Left ventricle myocardium inferior (tissue), 1 donor: ENCODE measurements at regions not wholly inside any gene's neighbourhood (a gene's known extent, or its start where the extent isn't known, plus 50 kb on each side); places are given as distances from the start of the nearest gene placed in this dataset.

Source experiments
- DNase-seq: peaks from one replicate; pipeline ENCODE4 v3.0.0-alpha.2; 2020
- H3K27ac ChIP-seq: fragments of 200-600 bp; replicated peaks from 2 replicates; pipeline ENCODE4 v1.8.0; 2021
- H3K27me3 ChIP-seq: fragments of 200-600 bp; 2 replicates; pipeline ENCODE4 v1.8.0; 2021; ENCODE audit warnings: low read depth
- H3K36me3 ChIP-seq: fragments of 200-600 bp; 2 replicates; pipeline ENCODE4 v1.8.0; 2021
- H3K4me1 ChIP-seq: fragments of 200-600 bp; 2 replicates; pipeline ENCODE4 v1.8.0; 2021
- H3K4me3 ChIP-seq: fragments of 200-600 bp; 2 replicates; pipeline ENCODE4 v1.8.0; 2021; ENCODE audit warnings: mild to moderate bottlenecking, moderate library complexity
- H3K9me3 ChIP-seq: fragments of 200-600 bp; replicated peaks from 2 replicates; pipeline ENCODE4 v1.8.0; 2021
- CTCF ChIP-seq: fragments of 200-600 bp; IDR thresholded peaks from 2 replicates; pipeline ENCODE4 v1.8.0; 2021; ENCODE audit warnings: antibody characterized with exemption, mild to moderate bottlenecking, borderline replicate concordance
- intact Hi-C: fragments of 100-400 bp; cut with micrococcal nuclease; formaldehyde crosslinking; loops from one replicate; pipeline ENCODE4 v1.11.0; 2022
- donor health status: DM: no; HTN: yes; CAD: no; lungs with severe emphysema.

- no peak overlapping the region for H3K4me3 ChIP-seq
- intact Hi-C loops, result no loop called here
- H3K27ac ChIP-seq, result no peak overlapping the region
- H3K9me3 ChIP-seq, result no peaks in the 10 kb centered on the region
- no peaks in the 10 kb centered on the region for H3K27me3 ChIP-seq
- peaks cover 16% of the 10 kb centered on the region for H3K4me1 ChIP-seq
- no peak for DNase-seq
- H3K36me3 ChIP-seq, result no peaks in the 10 kb centered on the region
- TF ChIP-seq CTCF, result no peak
These were observed 334.9 kb downstream of the C16orf95 start for GRCh38 chr16:86982347-86982596.

GRCh38 chr16:86982912-86983311, 334.3 kb downstream of the C16orf95 start:
- no peak overlapping the region for H3K4me3 ChIP-seq
- no peak overlapping the region for H3K27ac ChIP-seq
- no peak for TF ChIP-seq CTCF
- H3K9me3 ChIP-seq, result no peaks in the 10 kb centered on the region
- no peaks in the 10 kb centered on the region for H3K36me3 ChIP-seq
- intact Hi-C loops, result no loop called here
- no peak for DNase-seq
- peaks cover 22% of the 10 kb centered on the region for H3K4me1 ChIP-seq
- H3K27me3 ChIP-seq, result no peaks in the 10 kb centered on the region

GRCh38 chr16:86983621-86984020, 333.6 kb downstream of the C16orf95 start:
- no peak for TF ChIP-seq CTCF

GRCh38 chr16:86984343-86984742, 332.8 kb downstream of the C16orf95 start:
- Histone ChIP-seq H3K4me3 (no peak overlapping the region), H3K27ac (peak overlapping the region; percentile 90), H3K9me3 (no peaks in the 10 kb centered on the region), H3K36me3 (no peaks in the 10 kb centered on the region), H3K27me3 (no peaks in the 10 kb centered on the region), H3K4me1 (peaks cover 36% of the 10 kb centered on the region)
- DNase-seq, result no peak
- no peak for TF ChIP-seq CTCF
- intact Hi-C loops, result no loop called here

More at GRCh38 chr16:86983621-86984020, 333.6 kb downstream of the C16orf95 start:
- Histone ChIP-seq H3K27ac (no peak overlapping the region), H3K27me3 (no peaks in the 10 kb centered on the region), H3K36me3 (no peaks in the 10 kb centered on the region), H3K4me1 (peaks cover 29% of the 10 kb centered on the region), H3K4me3 (no peak overlapping the region), H3K9me3 (no peaks in the 10 kb centered on the region)
- intact Hi-C loops, result no loop called here
- DNase-seq, result no peak

GRCh38 chr16:86984991-86985647, 332.1 kb downstream of the C16orf95 start:
- Histone ChIP-seq H3K4me1 (peaks cover 36% of the 10 kb centered on the region), H3K4me3 (no peak overlapping the region), H3K27me3 (no peaks in the 10 kb centered on the region), H3K36me3 (no peaks in the 10 kb centered on the region), H3K27ac (peak overlapping the region; percentile 90), H3K9me3 (no peaks in the 10 kb centered on the region)
- intact Hi-C loops, result no loop called here
- no peak for TF ChIP-seq CTCF
- peak; percentile 75 for DNase-seq
